Renal cortex interstitium (tissue), 11 donors: ENCODE measurements at regions not wholly inside any gene's neighbourhood (a gene's known extent, or its start where the extent isn't known, plus 50 kb on each side); places are given as distances from the start of the nearest gene placed in this dataset.
"Not testable (repeated sequence)": the region's sequence is repeated elsewhere in the genome, so short reads cannot be mapped to it uniquely, and the experiment has no call there.

ENCODE experiments used
- DNase-seq, 11 donors: peaks; one replicate each; pipeline ENCODE4 v3.0.0-alpha.2; 2013; ENCODE audit warnings: low read depth in 9 of 11, low spot score in 4 of 11; ENCODE audit errors: extremely low read depth in 1 of 11

- DNase-seq: no peak
These were observed 126.3 kb upstream of the RXFP1 start for GRCh38 chr4:158395343-158395742.

DNA sequence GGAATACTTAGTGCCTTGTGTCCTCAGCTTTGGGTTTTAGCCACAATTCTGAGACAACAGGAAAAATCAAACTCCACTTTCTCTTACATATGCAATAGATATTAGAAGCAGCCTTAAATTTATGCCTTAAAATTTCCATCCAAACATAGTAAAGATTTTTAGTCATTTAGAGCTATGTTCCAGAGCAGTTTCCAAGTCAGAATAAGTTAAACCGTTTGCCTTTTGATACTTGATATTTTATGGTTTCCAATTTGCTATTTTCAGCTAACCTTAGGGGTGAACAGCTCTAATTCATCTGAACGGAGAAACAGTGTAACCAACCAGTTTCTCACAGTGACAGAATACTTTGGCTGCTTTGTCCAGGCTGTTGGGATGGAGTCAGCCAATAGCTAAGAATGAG lies 125.8 kb upstream of the RXFP1 start:
- DNase-seq: no peak

DNA sequence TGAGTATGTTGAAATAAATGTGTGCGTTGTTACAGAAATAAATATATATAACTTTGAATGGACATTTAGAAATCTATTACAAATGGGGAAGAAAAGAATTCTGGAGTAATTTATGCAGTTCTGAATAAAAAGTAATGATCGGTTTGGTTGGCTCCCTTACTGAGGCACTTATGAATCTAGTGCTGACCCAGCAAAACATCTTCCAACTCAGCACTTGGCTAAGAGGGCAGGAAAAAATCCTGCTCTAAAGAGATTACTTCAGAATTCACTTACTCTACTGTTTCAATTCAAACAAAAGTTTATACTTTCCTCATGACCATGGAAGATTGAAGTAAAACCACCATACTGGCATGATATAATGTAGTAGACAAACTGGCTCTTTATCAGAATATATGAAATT lies 123.9 kb upstream of the RXFP1 start:
- DNase-seq: no peak

- not testable (repeated sequence) for DNase-seq
These were observed 113.7 kb upstream of the RXFP1 start for GRCh38 chr4:158407961-158408360.

- DNase-seq: peak in 1 of 11 donors; percentile 4
These were observed 111.4 kb upstream of the RXFP1 start for GRCh38 chr4:158410272-158410671.

DNA sequence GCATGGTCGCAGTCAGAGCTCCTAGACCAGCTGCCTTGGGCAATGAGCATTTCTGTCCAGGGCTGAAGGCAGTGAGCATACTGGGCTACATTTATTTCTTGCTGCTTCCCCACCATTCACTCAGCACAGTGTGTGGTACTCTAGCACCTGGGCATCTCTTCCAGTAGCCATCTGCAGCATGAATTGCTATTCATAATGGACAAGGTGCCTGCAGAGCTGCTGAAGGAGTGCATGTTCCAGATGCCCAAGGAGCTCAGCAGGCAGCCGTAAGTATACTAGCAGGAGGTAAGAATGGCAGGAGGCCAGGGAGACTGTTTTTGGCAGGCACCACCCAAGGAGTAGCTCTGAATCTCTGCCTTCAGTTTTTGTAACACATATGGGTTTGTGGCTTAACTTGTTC lies 110.4 kb upstream of the RXFP1 start:
- no peak for DNase-seq

DNA sequence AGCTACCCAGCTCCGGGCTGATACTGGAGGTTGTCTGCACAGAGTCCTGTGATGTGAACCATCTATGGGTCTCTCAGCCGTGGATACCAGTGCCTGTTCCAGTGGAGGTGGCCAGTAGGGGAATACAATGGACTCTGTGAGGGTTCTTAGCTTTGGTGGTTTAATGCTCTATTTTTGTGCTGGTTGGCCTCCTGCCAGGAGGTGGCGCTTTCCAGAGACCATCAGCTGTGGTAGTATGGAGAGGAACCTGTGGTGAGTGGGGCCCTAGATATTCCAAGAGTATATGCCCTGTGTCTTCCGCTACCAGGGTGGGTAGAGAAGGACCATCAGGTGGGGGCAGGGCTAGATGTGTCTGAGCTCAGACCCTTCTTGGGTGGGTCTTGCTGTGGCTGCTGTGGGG lies 103.0 kb upstream of the RXFP1 start:
- not testable (repeated sequence) for DNase-seq

DNA sequence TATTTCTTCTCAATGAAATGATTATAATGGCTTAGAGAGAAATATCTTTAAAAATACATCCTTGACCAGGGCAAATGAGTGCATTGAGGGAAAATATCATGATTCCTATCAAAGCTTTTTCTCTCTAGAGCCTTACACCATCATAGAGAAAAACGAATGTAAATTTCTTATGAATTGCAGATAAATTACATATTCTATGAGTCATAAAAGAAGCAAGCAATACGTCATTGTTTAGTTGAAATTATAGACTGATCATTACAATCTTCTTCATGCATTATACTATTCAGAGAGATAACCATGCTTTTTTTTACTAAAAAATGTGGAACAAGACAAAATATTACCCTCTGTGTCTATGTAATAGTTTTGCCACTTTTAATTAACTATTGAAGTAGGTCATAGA lies 100.9 kb upstream of the RXFP1 start:
- no peak for DNase-seq

DNA sequence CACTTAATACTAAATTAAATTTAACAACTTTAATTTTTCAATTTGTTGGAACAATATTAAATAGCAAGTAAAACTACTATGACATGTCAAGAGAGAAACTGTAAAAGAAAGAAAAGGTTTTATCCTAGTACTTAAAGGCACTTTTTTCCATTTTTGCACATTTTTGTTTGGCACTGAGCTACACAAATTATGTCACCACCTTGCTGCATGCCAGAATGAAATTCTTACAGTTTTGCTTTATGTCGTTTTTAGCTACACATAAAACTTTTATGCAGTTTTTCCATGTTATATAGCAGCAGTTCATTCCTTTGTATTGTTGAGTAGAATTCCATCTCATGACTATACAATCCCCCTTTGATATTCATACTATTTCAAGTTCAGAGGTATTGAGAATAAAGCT lies 99.1 kb upstream of the RXFP1 start:
- no peak for DNase-seq

DNA sequence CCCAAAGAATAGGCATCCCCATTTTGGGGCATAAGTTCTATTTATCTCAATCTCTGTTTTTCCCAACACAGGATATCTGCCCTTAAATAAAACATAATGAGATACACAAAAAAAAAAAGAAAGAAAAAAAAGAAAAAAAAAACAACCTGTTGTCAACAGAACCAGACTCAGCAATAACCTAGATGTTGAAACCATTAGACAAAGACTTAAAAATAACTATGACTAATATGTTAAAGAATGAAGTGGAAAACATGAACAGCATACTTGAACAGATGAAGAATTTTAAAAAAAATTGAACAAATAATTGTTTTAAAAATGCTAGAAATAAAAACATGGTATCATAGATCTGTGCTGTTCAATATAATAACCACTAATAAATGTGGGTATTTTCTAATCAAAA lies 93.4 kb upstream of the RXFP1 start:
- no peak for DNase-seq

DNA sequence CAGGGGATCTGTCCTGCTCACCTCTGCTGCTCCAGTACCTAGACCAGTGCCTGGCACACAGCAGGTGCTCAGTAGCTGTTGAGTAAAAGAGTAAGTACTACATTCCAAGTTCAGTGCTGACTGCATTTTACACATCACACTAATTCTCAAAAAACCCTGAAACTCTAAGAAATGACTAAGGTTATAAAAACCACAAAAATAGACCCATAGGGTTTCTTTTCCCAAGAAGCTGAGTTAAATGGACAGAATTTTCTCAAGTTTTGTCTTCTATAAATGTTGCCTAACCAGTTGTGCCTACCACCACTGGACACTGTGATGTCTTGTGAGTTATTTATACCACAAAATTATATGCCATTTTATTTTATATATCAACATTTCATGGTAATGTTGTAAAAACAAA lies 78.9 kb upstream of the RXFP1 start:
- no peak for DNase-seq

DNA sequence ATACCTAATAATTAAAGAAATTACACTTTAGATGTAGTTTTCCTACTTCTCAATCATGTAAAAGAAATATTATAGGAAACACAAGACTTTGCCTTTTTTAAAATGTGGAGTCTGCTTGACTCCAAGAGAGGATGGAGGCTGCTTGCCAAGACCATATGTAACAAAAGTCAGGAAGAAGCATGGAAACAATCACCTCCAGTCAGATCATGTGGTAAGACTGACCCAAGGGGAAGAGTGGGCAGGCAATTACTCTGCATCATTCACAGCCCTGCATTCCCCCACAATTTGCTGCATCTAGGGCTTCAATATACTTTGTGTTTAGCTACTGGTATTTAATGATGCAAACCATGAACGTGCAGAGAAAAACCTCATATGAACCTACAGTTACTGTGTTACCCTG lies 78.0 kb upstream of the RXFP1 start:
- DNase-seq: no peak

- no peak for DNase-seq
These were observed 77.1 kb upstream of the RXFP1 start for GRCh38 chr4:158444621-158445020.

- no peak for DNase-seq
These were observed 75.6 kb upstream of the RXFP1 start for GRCh38 chr4:158446106-158446505.

GRCh38 chr4:158450741-158451140 lies 70.9 kb upstream of the RXFP1 start:
- no peak for DNase-seq

GRCh38 chr4:158452116-158452515 lies 69.6 kb upstream of the RXFP1 start:
- DNase-seq: not testable (repeated sequence)

DNA sequence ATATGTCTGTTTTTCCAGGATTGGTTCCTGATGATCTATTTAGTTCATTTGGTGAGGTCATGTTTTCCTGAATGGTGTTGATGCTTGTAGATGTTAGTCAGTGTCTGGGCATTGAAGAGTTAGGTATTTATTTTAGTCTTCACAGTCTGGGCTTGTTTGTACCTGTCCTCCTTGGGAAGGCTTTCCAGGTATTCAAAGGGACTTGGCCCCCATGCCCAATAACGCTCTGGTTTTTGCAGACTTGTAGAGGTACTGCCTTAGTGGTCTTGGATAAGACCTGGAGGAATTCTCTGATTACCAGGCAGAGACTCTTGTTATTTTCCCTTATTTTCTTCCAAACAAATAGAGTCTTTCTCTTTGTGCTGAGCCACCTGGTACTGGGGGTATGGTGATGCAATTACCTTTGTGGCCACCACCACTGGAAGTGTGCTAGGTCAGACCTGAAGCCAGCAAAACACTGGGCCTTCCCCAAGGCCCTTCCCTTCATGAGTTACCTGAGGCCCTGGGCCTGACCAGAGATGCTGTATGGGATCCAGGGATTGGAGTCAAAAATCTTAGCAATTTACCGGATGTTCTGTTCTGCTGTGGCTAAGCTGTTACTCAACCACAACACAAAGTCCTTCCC lies 63.3 kb upstream of the RXFP1 start:
- no peak for DNase-seq

DNA sequence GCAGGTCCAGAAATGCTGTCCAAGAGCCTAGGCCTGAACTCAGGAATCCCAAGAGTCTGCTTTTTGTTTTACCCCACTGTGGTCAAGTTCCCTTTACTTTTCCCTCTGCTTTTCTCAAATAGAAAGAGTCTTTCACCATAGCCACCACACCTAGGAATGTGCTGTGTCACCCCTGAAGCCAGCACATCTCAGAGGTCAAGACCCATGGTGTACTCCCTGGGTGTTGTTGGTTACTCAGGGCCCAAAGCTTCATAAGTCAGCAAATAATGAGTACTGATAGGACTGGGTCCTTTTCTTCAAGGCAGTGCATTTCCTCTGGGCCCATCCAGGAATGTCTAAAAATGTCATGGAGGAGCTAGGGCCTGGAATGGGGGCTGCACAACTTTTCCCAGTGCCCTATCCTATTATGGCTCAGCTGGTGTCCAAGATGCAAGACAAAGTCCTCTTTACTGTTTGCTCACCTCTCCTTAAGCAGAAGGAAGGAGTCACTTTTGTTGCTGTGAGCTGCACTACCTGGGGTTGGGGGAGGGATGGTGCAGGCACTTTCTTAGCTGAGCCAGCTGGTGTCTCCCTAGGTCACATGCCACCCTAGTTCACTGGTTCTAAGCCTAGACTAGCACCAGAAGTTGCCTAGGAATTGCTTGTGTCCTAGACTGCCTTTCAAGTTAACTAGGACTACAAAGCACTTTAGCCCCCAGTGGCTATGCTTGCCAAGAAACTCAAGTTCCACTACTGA lies 62.4 kb upstream of the RXFP1 start:
- no peak for DNase-seq

GRCh38 chr4:158461336-158461735 lies 60.3 kb upstream of the RXFP1 start:
- DNase-seq: no peak

GRCh38 chr4:158462611-158463010 lies 59.1 kb upstream of the RXFP1 start:
- DNase-seq: no peak
